Hippocampal formation (tissue), 2 donors: ENCODE measurements at regions not wholly inside any gene's neighbourhood (a gene's known extent, or its start where the extent isn't known, plus 50 kb on each side); places are given as distances from the start of the nearest gene placed in this dataset.
A peak's percentile ranks its signal among the peaks of the same experiment; 100 is the strongest.
"Not testable (repeated sequence)": the region's sequence is repeated elsewhere in the genome, so short reads cannot be mapped to it uniquely, and the experiment has no call there.

Experiments used
- DNase-seq, 2 donors: peaks; one replicate each; lab custom pipeline; 2025; lab: John Stamatoyannopoulos, UW

- no peak for DNase-seq
These were observed 110.8 kb upstream of the SMURF2 start for GRCh38 chr17:64772845-64773299.

GRCh38 chr17:64771980-64772844 lies 110.1 kb upstream of the SMURF2 start:
- DNase-seq, result no peak

GRCh38 chr17:64769712-64770111 lies 107.6 kb upstream of the SMURF2 start:
- no peak for DNase-seq

- no peak for DNase-seq
These were observed 105.3 kb upstream of the SMURF2 start for GRCh38 chr17:64767269-64767997.

GRCh38 chr17:64765191-64765889 lies 103.2 kb upstream of the SMURF2 start:
- no peak for DNase-seq

GRCh38 chr17:64750891-64751677 lies 89.0 kb upstream of the SMURF2 start:
- DNase-seq, result no peak

- no peak for DNase-seq
These were observed 88.4 kb upstream of the SMURF2 start for GRCh38 chr17:64750478-64750877.

- no peak for DNase-seq
These were observed 87.2 kb upstream of the SMURF2 start for GRCh38 chr17:64749306-64749705.

GRCh38 chr17:64747938-64748540 lies 85.9 kb upstream of the SMURF2 start:
- no peak for DNase-seq

GRCh38 chr17:64742326-64742725 lies 80.2 kb upstream of the SMURF2 start:
- DNase-seq, result no peak

- DNase-seq, result not testable (repeated sequence)
These were observed 79.8 kb upstream of the SMURF2 start for GRCh38 chr17:64741916-64742315.

- peak; percentile 33 to 40 for DNase-seq
These were observed 79.0 kb upstream of the SMURF2 start for GRCh38 chr17:64741038-64741641.

GRCh38 chr17:64739316-64740058 lies 77.4 kb upstream of the SMURF2 start:
- DNase-seq, result no peak

- DNase-seq, result no peak
These were observed 74.8 kb upstream of the SMURF2 start for GRCh38 chr17:64736804-64737492.

GRCh38 chr17:64732336-64733006 lies 70.4 kb upstream of the SMURF2 start:
- DNase-seq, result no peak

- DNase-seq, result not testable (repeated sequence)
These were observed 67.9 kb upstream of the SMURF2 start for GRCh38 chr17:64730023-64730422.

GRCh38 chr17:64729201-64729600 lies 67.1 kb upstream of the SMURF2 start:
- DNase-seq, result no peak

- DNase-seq, result no peak
These were observed 66.1 kb upstream of the SMURF2 start for GRCh38 chr17:64728041-64728695.
